Testis (tissue), 2 donors: ENCODE measurements at regions not wholly inside any gene's neighbourhood (a gene's known extent, or its start where the extent isn't known, plus 50 kb on each side); places are given as distances from the start of the nearest gene placed in this dataset.
"Not testable (repeated sequence)": the region's sequence is repeated elsewhere in the genome, so short reads cannot be mapped to it uniquely, and the experiment has no call there.

ENCODE experiments used
- POLR2A ChIP-seq: fragments of 450-650 bp; IDR thresholded peaks from one replicate; pipeline ENCODE4 v1.6.1; 2017; ENCODE audit warnings: antibody characterized with exemption, mild to moderate bottlenecking, moderate library complexity
- TF ChIP-seq, protein P1 (sequence below), 3 experiments: fragments of 450-650 bp in 2 of 3; fragments of 200-600 bp in 1 of 3; sonication (generic) in 1 of 3; IDR thresholded peaks; one replicate each; pipeline ENCODE4 v1.5.1; 2016 to 2019; ENCODE audit warnings: antibody characterized with exemption in 3 of 3, mild to moderate bottlenecking in 2 of 3, moderate library complexity in 1 of 3

- TF ChIP-seq, protein P1, sequence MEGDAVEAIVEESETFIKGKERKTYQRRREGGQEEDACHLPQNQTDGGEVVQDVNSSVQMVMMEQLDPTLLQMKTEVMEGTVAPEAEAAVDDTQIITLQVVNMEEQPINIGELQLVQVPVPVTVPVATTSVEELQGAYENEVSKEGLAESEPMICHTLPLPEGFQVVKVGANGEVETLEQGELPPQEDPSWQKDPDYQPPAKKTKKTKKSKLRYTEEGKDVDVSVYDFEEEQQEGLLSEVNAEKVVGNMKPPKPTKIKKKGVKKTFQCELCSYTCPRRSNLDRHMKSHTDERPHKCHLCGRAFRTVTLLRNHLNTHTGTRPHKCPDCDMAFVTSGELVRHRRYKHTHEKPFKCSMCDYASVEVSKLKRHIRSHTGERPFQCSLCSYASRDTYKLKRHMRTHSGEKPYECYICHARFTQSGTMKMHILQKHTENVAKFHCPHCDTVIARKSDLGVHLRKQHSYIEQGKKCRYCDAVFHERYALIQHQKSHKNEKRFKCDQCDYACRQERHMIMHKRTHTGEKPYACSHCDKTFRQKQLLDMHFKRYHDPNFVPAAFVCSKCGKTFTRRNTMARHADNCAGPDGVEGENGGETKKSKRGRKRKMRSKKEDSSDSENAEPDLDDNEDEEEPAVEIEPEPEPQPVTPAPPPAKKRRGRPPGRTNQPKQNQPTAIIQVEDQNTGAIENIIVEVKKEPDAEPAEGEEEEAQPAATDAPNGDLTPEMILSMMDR (IDR thresholded peaks at IDR 0.05), result not testable (repeated sequence)
- not testable (repeated sequence) for TF ChIP-seq POLR2A
These were observed 269.2 kb downstream of the CALCRL start for GRCh38 chr2:187178876-187179275.
